ENCODE measurements at regions not wholly inside any gene's neighbourhood (a gene's known extent, or its start where the extent isn't known, plus 50 kb on each side); places are given as distances from the start of the nearest gene placed in this dataset.
"Not testable (repeated sequence)": the region's sequence is repeated elsewhere in the genome, so short reads cannot be mapped to it uniquely, and the experiment has no call there.

DNA sequence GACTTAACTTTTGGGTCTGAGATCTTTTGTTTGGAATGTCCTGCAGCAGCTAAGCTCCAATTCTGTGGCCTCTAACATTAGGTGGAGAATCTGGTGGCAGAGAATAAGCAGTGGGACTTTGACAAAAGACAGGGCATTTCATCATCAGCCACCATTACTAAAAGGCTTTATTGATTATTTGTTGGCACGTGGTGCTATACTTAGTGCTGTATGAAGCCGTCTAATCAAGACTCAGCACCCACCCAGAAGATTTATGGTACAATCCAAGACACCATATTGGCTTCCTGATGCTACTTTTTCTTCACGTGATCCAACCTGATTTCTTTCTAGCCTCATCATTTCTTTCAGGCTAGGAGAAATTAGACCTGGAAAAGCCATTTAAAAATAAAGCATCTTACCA lies 80.7 kb upstream of the GRAMD1B start:
- TF ChIP-seq, protein P1, sequence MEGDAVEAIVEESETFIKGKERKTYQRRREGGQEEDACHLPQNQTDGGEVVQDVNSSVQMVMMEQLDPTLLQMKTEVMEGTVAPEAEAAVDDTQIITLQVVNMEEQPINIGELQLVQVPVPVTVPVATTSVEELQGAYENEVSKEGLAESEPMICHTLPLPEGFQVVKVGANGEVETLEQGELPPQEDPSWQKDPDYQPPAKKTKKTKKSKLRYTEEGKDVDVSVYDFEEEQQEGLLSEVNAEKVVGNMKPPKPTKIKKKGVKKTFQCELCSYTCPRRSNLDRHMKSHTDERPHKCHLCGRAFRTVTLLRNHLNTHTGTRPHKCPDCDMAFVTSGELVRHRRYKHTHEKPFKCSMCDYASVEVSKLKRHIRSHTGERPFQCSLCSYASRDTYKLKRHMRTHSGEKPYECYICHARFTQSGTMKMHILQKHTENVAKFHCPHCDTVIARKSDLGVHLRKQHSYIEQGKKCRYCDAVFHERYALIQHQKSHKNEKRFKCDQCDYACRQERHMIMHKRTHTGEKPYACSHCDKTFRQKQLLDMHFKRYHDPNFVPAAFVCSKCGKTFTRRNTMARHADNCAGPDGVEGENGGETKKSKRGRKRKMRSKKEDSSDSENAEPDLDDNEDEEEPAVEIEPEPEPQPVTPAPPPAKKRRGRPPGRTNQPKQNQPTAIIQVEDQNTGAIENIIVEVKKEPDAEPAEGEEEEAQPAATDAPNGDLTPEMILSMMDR (conservative IDR thresholded peaks at IDR 0.05; ENCODE audit: low read depth, low read length), result no peak
- no peak for DNase-seq (ENCODE audit: low read depth)
- no peak overlapping the region for H3K4me3 ChIP-seq (ENCODE audit: low read depth, low read length)

DNA sequence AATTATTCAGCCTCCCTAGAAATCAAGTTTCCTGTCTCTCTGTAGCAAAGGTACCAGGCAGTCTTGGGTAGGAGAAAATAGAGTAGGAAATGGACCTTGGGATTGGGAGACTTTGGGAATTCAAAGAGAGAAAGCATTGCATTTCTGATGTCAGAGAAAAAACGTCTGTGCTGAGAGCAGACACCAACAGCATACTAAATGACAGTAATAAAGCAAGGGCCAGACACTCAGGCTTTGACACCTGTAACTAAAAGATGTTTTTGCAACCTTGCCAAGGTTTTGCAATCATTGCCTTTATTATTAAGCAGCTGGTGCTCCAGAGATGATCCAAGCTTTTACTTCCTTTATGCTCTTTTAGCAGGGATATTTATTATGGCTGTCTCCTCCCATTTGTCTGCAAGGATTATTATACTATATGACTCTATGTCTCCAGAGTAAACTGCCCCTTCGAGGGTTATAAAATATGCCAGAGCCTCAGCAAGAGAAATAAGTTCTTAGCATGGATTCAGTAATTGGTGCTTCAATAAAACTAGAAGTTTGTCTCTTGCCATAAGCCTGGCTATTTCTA lies 85.2 kb upstream of the GRAMD1B start:
- TF ChIP-seq, protein P1 (conservative IDR thresholded peaks at IDR 0.05; ENCODE audit: low read depth, low read length), result no peak
- H3K4me3 ChIP-seq (ENCODE audit: low read depth, low read length), result no peak overlapping the region
- DNase-seq (ENCODE audit: low read depth), result no peak

DNA sequence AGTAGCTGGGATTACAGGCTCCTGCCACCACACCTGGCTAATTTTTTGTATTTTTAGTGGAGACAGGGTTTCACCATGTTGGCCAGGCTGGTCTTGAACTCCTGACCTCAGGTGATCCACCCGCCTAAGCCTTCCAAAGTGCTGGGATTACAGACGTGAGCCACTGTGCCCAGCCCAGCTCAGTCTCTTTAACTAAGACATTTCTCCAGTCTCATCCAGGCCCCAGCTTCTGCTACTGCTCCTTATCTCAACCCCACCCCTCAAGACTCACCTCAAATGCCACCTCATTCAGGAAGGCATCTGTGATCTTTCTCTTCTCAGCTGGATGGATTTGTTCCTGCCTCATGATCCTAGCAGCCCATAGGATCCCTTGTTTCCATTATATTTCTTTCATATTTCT lies 85.9 kb upstream of the GRAMD1B start:
- H3K4me3 ChIP-seq (ENCODE audit: low read depth, low read length); DNase-seq (ENCODE audit: low read depth): not testable (repeated sequence)

DNA sequence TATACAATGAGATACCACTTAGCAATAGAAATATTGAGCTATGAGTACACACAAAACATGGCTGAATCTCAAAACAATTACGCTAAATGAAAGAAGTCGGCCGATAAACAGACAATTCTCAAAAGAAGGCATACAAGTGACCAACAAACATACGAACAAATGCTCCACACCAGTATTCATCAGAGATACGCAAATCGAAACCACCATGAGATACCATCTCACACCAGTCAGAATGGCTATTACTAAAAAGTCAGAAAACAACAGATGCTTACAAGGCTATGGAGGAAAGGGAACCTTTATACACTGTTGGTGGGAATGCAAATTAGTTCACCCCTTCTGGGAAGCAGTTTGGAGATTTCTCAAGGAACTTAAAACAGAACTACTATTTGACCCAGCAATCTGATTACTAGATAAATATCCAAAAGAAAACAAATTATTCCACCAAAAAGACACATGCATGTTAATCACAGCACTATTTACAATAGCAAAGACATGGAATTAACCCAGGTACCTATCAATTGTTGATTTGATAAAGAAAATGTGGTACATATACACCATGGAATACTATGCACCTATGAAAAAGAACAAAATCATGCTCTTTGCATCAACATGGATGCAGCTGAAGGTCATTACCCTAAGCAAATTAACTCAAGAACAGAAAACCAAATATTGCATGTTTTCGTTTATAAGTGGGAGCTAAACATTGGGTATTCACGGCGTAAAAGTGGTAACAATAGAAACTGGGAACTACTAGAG lies 90.9 kb upstream of the GRAMD1B start:
- no peak overlapping the region for H3K4me3 ChIP-seq (ENCODE audit: low read depth, low read length)
- no peak for DNase-seq (ENCODE audit: low read depth)
- TF ChIP-seq, protein P1 (conservative IDR thresholded peaks at IDR 0.05; ENCODE audit: low read depth, low read length), result no peak

DNA sequence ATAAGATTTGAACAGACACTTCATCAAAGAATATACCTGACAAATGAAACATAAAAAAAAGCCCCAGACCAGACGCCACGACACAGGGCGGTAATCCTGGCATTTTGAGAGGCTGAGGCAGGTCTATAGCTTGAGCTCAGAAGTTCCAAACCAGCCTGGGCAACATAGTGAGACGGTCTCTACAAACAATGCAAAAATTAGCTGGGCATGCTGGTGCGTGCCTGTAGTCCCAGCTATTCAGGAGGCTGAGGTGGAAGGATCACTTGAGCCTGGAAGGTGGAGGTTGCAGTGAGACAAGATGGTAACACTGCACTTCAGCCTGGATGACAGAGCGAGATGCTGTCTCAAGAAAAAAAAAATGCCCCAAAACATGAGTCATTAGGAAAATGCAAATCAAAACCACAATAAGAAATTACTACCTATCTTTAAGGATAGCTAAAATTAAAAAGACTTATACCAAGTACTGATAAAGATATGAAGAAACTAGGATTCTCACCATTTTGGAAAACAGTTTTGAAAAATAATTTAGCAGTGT lies 91.7 kb upstream of the GRAMD1B start:
- DNase-seq (ENCODE audit: low read depth), result no peak
- H3K4me3 ChIP-seq (ENCODE audit: low read depth, low read length), result no peak overlapping the region
- TF ChIP-seq, protein P1 (conservative IDR thresholded peaks at IDR 0.05; ENCODE audit: low read depth, low read length), result no peak

DNA sequence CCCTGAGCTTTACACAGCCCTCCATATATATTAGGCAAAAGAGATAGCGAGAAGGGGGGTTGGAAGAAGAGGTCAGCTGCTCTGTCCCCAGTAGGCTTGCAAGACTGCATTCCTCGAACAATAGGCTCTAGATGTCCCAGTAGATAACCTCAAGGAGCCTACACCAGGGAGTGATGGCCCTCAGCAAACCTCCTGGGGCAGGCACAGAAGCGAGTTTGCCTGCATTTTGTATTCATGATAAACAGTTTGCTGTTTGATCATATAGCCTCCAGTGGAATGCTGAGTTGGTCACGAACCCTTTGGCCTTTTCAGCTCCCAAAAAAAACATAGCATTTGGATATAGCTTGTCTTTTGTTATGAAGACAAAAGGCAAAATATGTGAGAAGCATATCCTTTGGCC lies 95.1 kb upstream of the GRAMD1B start:
- TF ChIP-seq, protein P1 (conservative IDR thresholded peaks at IDR 0.05; ENCODE audit: low read depth, low read length), result no peak
- no peak overlapping the region for H3K4me3 ChIP-seq (ENCODE audit: low read depth, low read length)
- no peak for DNase-seq (ENCODE audit: low read depth)

DNA sequence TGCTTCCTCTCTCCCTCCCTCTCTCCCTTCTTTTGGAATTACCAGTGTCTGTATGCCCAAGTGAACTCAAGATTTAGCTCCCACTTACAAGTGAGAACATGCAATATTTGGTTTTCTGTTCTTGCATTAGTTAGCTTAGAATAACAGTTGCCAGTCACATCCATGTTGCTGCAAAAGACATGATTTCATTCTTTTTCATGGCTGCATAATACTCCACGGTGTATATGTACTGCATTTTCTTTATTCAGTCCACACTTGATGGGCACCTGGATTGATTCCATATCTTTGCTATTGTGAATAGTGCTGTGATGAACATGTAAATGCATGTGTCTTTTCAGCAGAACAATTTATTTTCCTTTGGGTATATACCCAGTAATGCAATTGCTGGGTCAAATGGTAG lies 97.5 kb upstream of the GRAMD1B start:
- not testable (repeated sequence) for DNase-seq (ENCODE audit: low read depth); H3K4me3 ChIP-seq (ENCODE audit: low read depth, low read length)

DNA sequence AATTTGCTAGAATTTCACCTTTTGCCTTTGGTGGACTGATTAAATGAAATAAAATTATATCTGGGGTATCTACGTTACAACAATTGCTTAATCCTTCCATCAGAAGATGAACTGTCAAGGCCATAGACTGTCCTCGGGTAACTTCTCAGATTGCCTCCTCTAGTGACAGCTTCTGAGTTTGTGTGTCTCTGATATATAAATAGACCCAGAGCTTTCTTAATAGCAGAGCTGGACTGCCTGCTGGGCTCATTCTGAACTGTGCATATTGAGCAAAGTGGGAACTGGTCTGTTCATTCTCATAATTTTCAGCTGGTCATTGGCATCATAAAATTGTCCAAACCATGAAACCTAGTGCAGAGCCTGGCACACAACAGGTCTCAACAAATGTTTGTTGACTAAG lies 99.1 kb upstream of the GRAMD1B start:
- DNase-seq (ENCODE audit: low read depth), result no peak
- TF ChIP-seq, protein P1 (conservative IDR thresholded peaks at IDR 0.05; ENCODE audit: low read depth, low read length), result no peak
- no peak overlapping the region for H3K4me3 ChIP-seq (ENCODE audit: low read depth, low read length)

All from epithelial cell of proximal tubule (primary cell).